ENCODE measurements at regions not wholly inside any gene's neighbourhood (a gene's known extent, or its start where the extent isn't known, plus 50 kb on each side); places are given as distances from the start of the nearest gene placed in this dataset.
A peak's percentile ranks its signal among the peaks of the same experiment; 100 is the strongest.

- TF ChIP-seq STAT1 (IDR thresholded peaks at IDR 0.05; ENCODE audit: unreplicated experiment) (no peak), CREB1 (CRISPR knock-in tag; IDR thresholded peaks at IDR 0.05; ENCODE audit: low read depth) (no peak)
- TF ChIP-seq, protein P1, sequence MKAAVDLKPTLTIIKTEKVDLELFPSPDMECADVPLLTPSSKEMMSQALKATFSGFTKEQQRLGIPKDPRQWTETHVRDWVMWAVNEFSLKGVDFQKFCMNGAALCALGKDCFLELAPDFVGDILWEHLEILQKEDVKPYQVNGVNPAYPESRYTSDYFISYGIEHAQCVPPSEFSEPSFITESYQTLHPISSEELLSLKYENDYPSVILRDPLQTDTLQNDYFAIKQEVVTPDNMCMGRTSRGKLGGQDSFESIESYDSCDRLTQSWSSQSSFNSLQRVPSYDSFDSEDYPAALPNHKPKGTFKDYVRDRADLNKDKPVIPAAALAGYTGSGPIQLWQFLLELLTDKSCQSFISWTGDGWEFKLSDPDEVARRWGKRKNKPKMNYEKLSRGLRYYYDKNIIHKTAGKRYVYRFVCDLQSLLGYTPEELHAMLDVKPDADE (IDR thresholded peaks at IDR 0.05) = no peak
Observed at GRCh38 chr1:112304126-112304525, 91.9 kb upstream of the CTTNBP2NL start (continued).

DNA sequence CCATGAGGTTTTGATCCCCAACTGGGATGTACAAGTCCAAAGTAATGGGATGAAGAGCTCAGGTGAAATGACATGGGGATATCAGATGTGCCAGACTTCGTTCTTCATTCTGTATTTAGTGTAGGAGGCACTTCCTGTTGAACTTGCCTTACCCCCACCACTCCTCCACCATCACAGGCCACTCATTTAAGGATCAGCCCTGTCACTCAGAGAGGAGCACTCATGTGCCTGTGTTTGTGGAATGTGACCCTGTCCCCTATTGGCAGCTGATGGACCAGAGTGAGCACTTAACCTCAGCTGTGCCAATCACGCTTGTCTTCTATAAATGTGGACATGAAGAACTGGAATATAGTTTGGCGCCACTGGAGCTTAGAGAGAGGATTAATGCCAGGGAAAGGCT lies 91.4 kb upstream of the CTTNBP2NL start:
- no peaks in the 10 kb centered on the region for H3K9me3 Mint-ChIP-seq
- DNase-seq (ENCODE audit: low spot score) = no peak
- H3F3A ChIP-seq (replicated peaks; ENCODE audit: low read depth) = no peaks in the 10 kb centered on the region
- no peaks in the 10 kb centered on the region for H3K36me3 ChIP-seq (ENCODE audit: insufficient read depth)
- H3K4me3 Mint-ChIP-seq = no peak overlapping the region
- H3K36me3 Mint-ChIP-seq (ENCODE audit: low read depth) = no peaks in the 10 kb centered on the region
- no peak overlapping the region for H3K4me3 ChIP-seq
- H3K79me2 ChIP-seq (replicated peaks; ENCODE audit: insufficient read depth) = no peaks in the 10 kb centered on the region
- no peak for TF ChIP-seq STAT1 (IDR thresholded peaks at IDR 0.05; ENCODE audit: unreplicated experiment)
- TF ChIP-seq, protein P1 (IDR thresholded peaks at IDR 0.05) = no peak
- TF ChIP-seq CREB1 (CRISPR knock-in tag; IDR thresholded peaks at IDR 0.05; ENCODE audit: low read depth) = no peak
- peaks cover 13% of the 10 kb centered on the region; the same call in 1 of the 2 replicates for H3K4me1 ChIP-seq (ENCODE audit: insufficient read depth)
- no peak for ATAC-seq
- no peaks in the 10 kb centered on the region for H3K27me3 ChIP-seq (ENCODE audit: insufficient read depth)
- H2AFZ ChIP-seq = no peak overlapping the region
- peaks cover 11% of the 10 kb centered on the region for H3K4me1 Mint-ChIP-seq
- no peak overlapping the region for H3K27ac ChIP-seq (ENCODE audit: low read depth)
- peaks cover 4% of the 10 kb centered on the region; the same call in 1 of the 2 replicates for H3K9me2 ChIP-seq (ENCODE audit: insufficient read depth)
- H3K4me2 ChIP-seq = no peak overlapping the region
- no peaks in the 10 kb centered on the region for H4K20me1 ChIP-seq (replicated peaks; ENCODE audit: insufficient read depth)
- H3K27ac Mint-ChIP-seq = no peak overlapping the region
- peaks cover 4% of the 10 kb centered on the region for H3K27me3 Mint-ChIP-seq (ENCODE audit: insufficient read depth, low read depth, poor library complexity)

DNA sequence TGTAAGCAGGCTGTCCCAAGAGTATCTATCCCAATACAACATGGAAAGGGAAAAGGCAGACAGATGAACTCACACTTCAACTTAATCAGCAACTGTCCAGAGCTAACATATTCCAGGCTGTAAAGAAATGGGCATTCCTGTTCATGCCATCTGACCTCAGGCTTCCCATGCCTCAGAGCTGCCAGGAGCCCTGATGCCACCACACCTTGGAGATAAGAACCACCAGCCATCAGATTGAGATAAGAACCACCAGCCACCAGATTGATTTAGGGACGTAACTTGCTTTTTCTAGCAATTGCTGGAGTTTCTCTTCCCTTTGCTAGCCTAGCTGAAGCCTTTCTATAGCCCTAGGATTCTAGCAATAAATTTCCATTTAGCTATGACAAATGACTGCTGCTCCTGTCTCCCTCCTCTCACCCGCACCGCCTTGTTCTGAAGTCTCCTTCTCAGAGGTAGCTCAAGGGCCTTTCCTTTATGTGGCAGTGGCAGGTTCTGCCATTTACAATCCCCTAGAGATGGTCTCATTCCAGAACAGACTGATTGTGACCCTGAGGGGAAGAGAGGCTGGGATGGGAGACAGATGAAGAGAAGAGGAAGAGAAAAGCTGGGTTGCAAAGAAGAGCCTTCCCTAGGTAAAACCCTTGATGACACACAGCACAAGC lies 88.0 kb upstream of the CTTNBP2NL start:
- H3K27ac Mint-ChIP-seq = peak overlapping the region; percentile 8; the same call in 1 of the 2 replicates
- H3K27me3 ChIP-seq (ENCODE audit: insufficient read depth) = no peaks in the 10 kb centered on the region
- no peak for ATAC-seq
- H3K36me3 ChIP-seq (ENCODE audit: insufficient read depth) = no peaks in the 10 kb centered on the region
- H3K79me2 ChIP-seq (replicated peaks; ENCODE audit: insufficient read depth) = no peaks in the 10 kb centered on the region
- peaks cover 4% of the 10 kb centered on the region; the same call in 1 of the 2 replicates for H3K9me2 ChIP-seq (ENCODE audit: insufficient read depth)
- peaks cover 13% of the 10 kb centered on the region; the same call in 1 of the 2 replicates for H3K4me1 ChIP-seq (ENCODE audit: insufficient read depth)
- H2AFZ ChIP-seq = peak overlapping the region; percentile 98
- TF ChIP-seq, protein P2, sequence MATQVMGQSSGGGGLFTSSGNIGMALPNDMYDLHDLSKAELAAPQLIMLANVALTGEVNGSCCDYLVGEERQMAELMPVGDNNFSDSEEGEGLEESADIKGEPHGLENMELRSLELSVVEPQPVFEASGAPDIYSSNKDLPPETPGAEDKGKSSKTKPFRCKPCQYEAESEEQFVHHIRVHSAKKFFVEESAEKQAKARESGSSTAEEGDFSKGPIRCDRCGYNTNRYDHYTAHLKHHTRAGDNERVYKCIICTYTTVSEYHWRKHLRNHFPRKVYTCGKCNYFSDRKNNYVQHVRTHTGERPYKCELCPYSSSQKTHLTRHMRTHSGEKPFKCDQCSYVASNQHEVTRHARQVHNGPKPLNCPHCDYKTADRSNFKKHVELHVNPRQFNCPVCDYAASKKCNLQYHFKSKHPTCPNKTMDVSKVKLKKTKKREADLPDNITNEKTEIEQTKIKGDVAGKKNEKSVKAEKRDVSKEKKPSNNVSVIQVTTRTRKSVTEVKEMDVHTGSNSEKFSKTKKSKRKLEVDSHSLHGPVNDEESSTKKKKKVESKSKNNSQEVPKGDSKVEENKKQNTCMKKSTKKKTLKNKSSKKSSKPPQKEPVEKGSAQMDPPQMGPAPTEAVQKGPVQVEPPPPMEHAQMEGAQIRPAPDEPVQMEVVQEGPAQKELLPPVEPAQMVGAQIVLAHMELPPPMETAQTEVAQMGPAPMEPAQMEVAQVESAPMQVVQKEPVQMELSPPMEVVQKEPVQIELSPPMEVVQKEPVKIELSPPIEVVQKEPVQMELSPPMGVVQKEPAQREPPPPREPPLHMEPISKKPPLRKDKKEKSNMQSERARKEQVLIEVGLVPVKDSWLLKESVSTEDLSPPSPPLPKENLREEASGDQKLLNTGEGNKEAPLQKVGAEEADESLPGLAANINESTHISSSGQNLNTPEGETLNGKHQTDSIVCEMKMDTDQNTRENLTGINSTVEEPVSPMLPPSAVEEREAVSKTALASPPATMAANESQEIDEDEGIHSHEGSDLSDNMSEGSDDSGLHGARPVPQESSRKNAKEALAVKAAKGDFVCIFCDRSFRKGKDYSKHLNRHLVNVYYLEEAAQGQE (IDR thresholded peaks at IDR 0.05; ENCODE audit: unreplicated experiment) = no peak
- TF ChIP-seq STAT1 (IDR thresholded peaks at IDR 0.05; ENCODE audit: unreplicated experiment) (no peak), ZNF114 (CRISPR knock-in tag; IDR thresholded peaks at IDR 0.05) (no peak), EZH2 (IDR thresholded peaks at IDR 0.05; ENCODE audit: low read depth, unreplicated experiment) (no peak), ZNF331 (CRISPR knock-in tag; IDR thresholded peaks at IDR 0.05; ENCODE audit: low read depth) (no peak), EZH2phosphoT487 (IDR thresholded peaks at IDR 0.05; ENCODE audit: unreplicated experiment) (no peak), POLR2AphosphoS5 (IDR thresholded peaks at IDR 0.05; ENCODE audit: low read depth) (no peak), NANOG (IDR thresholded peaks at IDR 0.05; ENCODE audit: borderline replicate concordance) (no peak)
- TF ChIP-seq, protein P1 (IDR thresholded peaks at IDR 0.05) = no peak
- TF ChIP-seq, protein P3, sequence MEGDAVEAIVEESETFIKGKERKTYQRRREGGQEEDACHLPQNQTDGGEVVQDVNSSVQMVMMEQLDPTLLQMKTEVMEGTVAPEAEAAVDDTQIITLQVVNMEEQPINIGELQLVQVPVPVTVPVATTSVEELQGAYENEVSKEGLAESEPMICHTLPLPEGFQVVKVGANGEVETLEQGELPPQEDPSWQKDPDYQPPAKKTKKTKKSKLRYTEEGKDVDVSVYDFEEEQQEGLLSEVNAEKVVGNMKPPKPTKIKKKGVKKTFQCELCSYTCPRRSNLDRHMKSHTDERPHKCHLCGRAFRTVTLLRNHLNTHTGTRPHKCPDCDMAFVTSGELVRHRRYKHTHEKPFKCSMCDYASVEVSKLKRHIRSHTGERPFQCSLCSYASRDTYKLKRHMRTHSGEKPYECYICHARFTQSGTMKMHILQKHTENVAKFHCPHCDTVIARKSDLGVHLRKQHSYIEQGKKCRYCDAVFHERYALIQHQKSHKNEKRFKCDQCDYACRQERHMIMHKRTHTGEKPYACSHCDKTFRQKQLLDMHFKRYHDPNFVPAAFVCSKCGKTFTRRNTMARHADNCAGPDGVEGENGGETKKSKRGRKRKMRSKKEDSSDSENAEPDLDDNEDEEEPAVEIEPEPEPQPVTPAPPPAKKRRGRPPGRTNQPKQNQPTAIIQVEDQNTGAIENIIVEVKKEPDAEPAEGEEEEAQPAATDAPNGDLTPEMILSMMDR (conservative IDR thresholded peaks at IDR 0.05; ENCODE audit: low read depth in 2 of 2) = no peak
- peak overlapping the region; percentile 34 for H3K4me2 ChIP-seq
- no peaks in the 10 kb centered on the region for H3F3A ChIP-seq (replicated peaks; ENCODE audit: low read depth)
- no peaks in the 10 kb centered on the region for H3K9me3 Mint-ChIP-seq
- no peak for DNase-seq (ENCODE audit: low spot score)
- H3K27ac ChIP-seq (ENCODE audit: low read depth) = no peak overlapping the region
- H3K4me3 Mint-ChIP-seq = no peak overlapping the region
- peaks cover 13% of the 10 kb centered on the region for H3K4me1 Mint-ChIP-seq
- no peaks in the 10 kb centered on the region for H3K36me3 Mint-ChIP-seq (ENCODE audit: low read depth)
- peaks cover 4% of the 10 kb centered on the region for H3K27me3 Mint-ChIP-seq (ENCODE audit: insufficient read depth, low read depth, poor library complexity)
- H4K20me1 ChIP-seq (replicated peaks; ENCODE audit: insufficient read depth) = no peaks in the 10 kb centered on the region
- H3K4me3 ChIP-seq = no peak overlapping the region
